OCI-LY1 (cell line): ENCODE measurements at regions not wholly inside any gene's neighbourhood (a gene's known extent, or its start where the extent isn't known, plus 50 kb on each side); places are given as distances from the start of the nearest gene placed in this dataset.

Source experiments
- H2AFZ ChIP-seq: fragments of 200-600 bp; sonication (generic), shearing (Covaris generic); 2 replicates; pipeline ENCODE4 v1.6.0; 2014; ENCODE audit warnings: antibody characterized with exemption, mild to moderate bottlenecking, low read length
- H3F3A ChIP-seq: fragments of 200-600 bp; sonication (generic), shearing (Covaris generic); 2 replicates; pipeline ENCODE4 v1.6.0; 2014; ENCODE audit warnings: mild to moderate bottlenecking, antibody characterized with exemption, low read length, moderate library complexity; ENCODE audit not compliant: insufficient read depth
- H3K27ac ChIP-seq: fragments of 200-600 bp; sonication (generic); 2 replicates; pipeline ENCODE4 v1.5.1; 2014; ENCODE audit warnings: low read length, mixed run types, mild to moderate bottlenecking, low read depth; ENCODE audit not compliant: poor library complexity, severe bottlenecking
- H3K27me3 ChIP-seq: fragments of 200-600 bp; sonication (generic); 2 replicates; pipeline ENCODE4 v1.6.0; 2014; ENCODE audit warnings: antibody characterized with exemption, mild to moderate bottlenecking, low read length, moderate library complexity; ENCODE audit not compliant: insufficient read depth
- H3K36me3 ChIP-seq: fragments of 200-600 bp; sonication (generic); 2 replicates; pipeline ENCODE4 v1.6.1; 2014; ENCODE audit warnings: mild to moderate bottlenecking, antibody characterized with exemption, low read length, moderate library complexity, mixed read lengths; ENCODE audit not compliant: insufficient read depth
- H3K4me1 ChIP-seq: fragments of 200-600 bp; sonication (generic); 2 replicates; pipeline ENCODE4 v1.5.1; 2014; ENCODE audit warnings: mild to moderate bottlenecking, low read length, moderate library complexity; ENCODE audit not compliant: insufficient read depth, severe bottlenecking
- H3K4me2 ChIP-seq: fragments of 200-600 bp; sonication (generic), shearing (Covaris generic); 2 replicates; pipeline ENCODE4 v1.6.1; 2014; ENCODE audit warnings: low read length
- H3K4me3 ChIP-seq: fragments of 200-600 bp; sonication (generic); 2 replicates; pipeline ENCODE4 v1.5.1; 2014; ENCODE audit warnings: low read length, low read depth, mild to moderate bottlenecking, mixed read lengths; ENCODE audit not compliant: poor library complexity, severe bottlenecking
- H3K79me2 ChIP-seq: fragments of 200-600 bp; shearing (Covaris generic); 2 replicates; pipeline ENCODE4 v1.6.1; 2016; ENCODE audit warnings: mixed run types, low read length, mixed read lengths; ENCODE audit not compliant: insufficient read depth
- H3K9ac ChIP-seq: fragments of 200-600 bp; sonication (generic), shearing (Covaris generic); 2 replicates; pipeline ENCODE4 v1.6.1; 2014; ENCODE audit warnings: mild to moderate bottlenecking, low read length, mixed read lengths
- H3K9me2 ChIP-seq: fragments of 200-600 bp; sonication (generic), shearing (Covaris generic); 2 replicates; pipeline ENCODE4 v1.6.1; 2014; ENCODE audit warnings: low read depth, mild to moderate bottlenecking, low read length, mixed read lengths
- H3K9me3 ChIP-seq: fragments of 200-600 bp; shearing (Covaris generic); 2 replicates; pipeline ENCODE4 v1.6.1; 2014; ENCODE audit warnings: low read length, mixed read lengths
- H4K20me1 ChIP-seq: fragments of 200-600 bp; sonication (generic), shearing (Covaris generic); 2 replicates; pipeline ENCODE4 v1.6.0; 2016; ENCODE audit warnings: mild to moderate bottlenecking, low read length; ENCODE audit not compliant: insufficient read depth
- CTCF ChIP-seq: fragments of 200-600 bp; sonication (generic), shearing (Covaris generic); IDR thresholded peaks from 2 replicates; pipeline ENCODE4 v1.5.1; 2017; ENCODE audit warnings: mild to moderate bottlenecking, antibody characterized with exemption, low read length, moderate library complexity, mixed read lengths
- EZH2 ChIP-seq: fragments of 200-600 bp; sonication (generic), shearing (Covaris generic); IDR thresholded peaks from 2 replicates; pipeline ENCODE4 v1.8.0; 2017; ENCODE audit warnings: borderline replicate concordance, mixed run types, mild to moderate bottlenecking, antibody characterized with exemption, low read length, moderate library complexity, mixed read lengths

DNA sequence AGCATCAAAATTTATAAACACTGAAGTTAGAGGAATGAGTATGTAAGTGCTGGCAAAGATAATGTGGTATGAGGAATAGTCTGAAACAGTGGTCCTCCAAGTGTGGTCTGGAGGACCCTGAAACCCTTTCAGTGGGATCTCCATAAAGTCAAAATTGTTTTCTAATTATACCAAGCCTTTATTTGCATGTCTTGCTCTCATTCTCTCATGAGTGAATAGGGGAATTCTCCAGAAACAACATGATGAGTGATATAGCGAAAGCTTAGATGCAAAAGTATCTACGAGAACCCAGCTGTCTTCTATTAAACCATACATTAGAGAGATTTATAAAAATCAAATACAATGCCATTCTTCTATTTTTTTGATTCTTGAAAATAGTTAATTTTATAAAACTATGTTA, 145.0 kb upstream of the RAG2 start:
- Histone ChIP-seq H3F3A (no peaks in the 10 kb centered on the region), H3K36me3 (no peaks in the 10 kb centered on the region), H3K27ac (no peak overlapping the region), H3K4me3 (no peak overlapping the region), H3K9me2 (no peaks in the 10 kb centered on the region), H3K79me2 (no peaks in the 10 kb centered on the region), H2AFZ (no peak overlapping the region), H3K9me3 (no peaks in the 10 kb centered on the region), H3K9ac (no peak overlapping the region), H3K27me3 (no peaks in the 10 kb centered on the region; the same call in 1 of the 2 replicates), H4K20me1 (no peaks in the 10 kb centered on the region), H3K4me2 (no peak overlapping the region), H3K4me1 (peaks cover 3% of the 10 kb centered on the region)
- TF ChIP-seq EZH2 (no peak), CTCF (no peak)

GRCh38 chr11:36741515-36741914, 143.5 kb upstream of the RAG2 start:
- Histone ChIP-seq H3K9ac (no peak overlapping the region), H3K36me3 (no peaks in the 10 kb centered on the region), H3K9me2 (no peaks in the 10 kb centered on the region), H3K9me3 (no peaks in the 10 kb centered on the region), H3K4me1 (peaks cover 3% of the 10 kb centered on the region), H3K27me3 (no peaks in the 10 kb centered on the region; the same call in 1 of the 2 replicates), H3K4me2 (no peak overlapping the region), H4K20me1 (no peaks in the 10 kb centered on the region), H3K79me2 (no peaks in the 10 kb centered on the region), H2AFZ (no peak overlapping the region), H3K27ac (no peak overlapping the region), H3F3A (no peaks in the 10 kb centered on the region), H3K4me3 (no peak overlapping the region)
- TF ChIP-seq EZH2 (no peak), CTCF (no peak)

DNA sequence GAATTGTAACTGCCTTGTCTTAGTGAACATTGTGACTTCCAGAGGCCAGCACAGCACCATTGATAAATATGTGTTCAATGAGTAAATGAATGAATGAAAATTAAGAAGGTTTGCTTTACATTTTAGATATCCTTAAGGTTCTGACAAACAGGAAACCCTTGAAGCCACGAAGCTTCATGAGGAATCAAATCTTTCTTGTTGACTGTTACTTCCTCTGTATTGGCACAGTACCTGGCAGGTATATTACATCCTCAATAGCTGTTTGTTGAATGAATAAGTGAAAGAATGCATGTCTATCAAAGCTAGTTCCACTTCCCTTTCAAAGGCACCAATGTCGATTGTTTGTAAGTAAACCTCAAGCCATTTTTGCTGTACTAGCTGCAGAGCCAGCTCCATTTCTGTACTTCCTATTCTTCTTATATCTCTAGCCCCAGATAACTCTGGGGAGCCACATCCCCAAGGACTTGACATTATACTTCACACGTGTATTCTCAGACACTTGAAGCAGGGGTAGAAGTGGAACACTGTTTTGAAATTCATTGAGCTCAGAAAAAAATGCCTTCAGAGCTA, 140.3 kb upstream of the RAG2 start:
- Histone ChIP-seq H4K20me1 (no peaks in the 10 kb centered on the region), H3F3A (no peaks in the 10 kb centered on the region), H3K9me2 (no peaks in the 10 kb centered on the region), H3K4me3 (no peak overlapping the region), H3K9ac (no peak overlapping the region), H3K4me1 (no peaks in the 10 kb centered on the region), H3K36me3 (no peaks in the 10 kb centered on the region), H3K4me2 (no peak overlapping the region), H3K79me2 (no peaks in the 10 kb centered on the region), H3K27me3 (no peaks in the 10 kb centered on the region; the same call in 1 of the 2 replicates), H3K9me3 (no peaks in the 10 kb centered on the region), H3K27ac (no peak overlapping the region), H2AFZ (no peak overlapping the region)
- TF ChIP-seq CTCF (no peak), EZH2 (no peak)
